Muscle layer of colon (tissue), 2 donors: ENCODE measurements at regions not wholly inside any gene's neighbourhood (a gene's known extent, or its start where the extent isn't known, plus 50 kb on each side); places are given as distances from the start of the nearest gene placed in this dataset.
"Not testable (repeated sequence)": the region's sequence is repeated elsewhere in the genome, so short reads cannot be mapped to it uniquely, and the experiment has no call there.

Experiments
- H3K27ac ChIP-seq: one replicate; pipeline ENCODE4 v1.7.0; 2013; ENCODE audit warnings: low read depth, mild to moderate bottlenecking, low read length, moderate library complexity
- H3K27me3 ChIP-seq, 2 donors: one replicate each; pipeline ENCODE4 v1.7.0; 2013; ENCODE audit warnings: low read length in 2 of 2, mild to moderate bottlenecking in 2 of 2; ENCODE audit not compliant: insufficient read depth in 2 of 2, control insufficient read depth in 1 of 2
- H3K36me3 ChIP-seq: one replicate; pipeline ENCODE4 v1.7.0; 2013; ENCODE audit warnings: mild to moderate bottlenecking, low read length; ENCODE audit not compliant: insufficient read depth
- H3K4me1 ChIP-seq: one replicate; pipeline ENCODE4 v1.7.0; 2013; ENCODE audit warnings: mild to moderate bottlenecking, low read length; ENCODE audit not compliant: insufficient read depth
- H3K4me3 ChIP-seq, 2 donors: one replicate each; pipeline ENCODE4 v1.7.0; 2013; ENCODE audit warnings: low read length in 2 of 2, low read depth in 1 of 2, mild to moderate bottlenecking in 1 of 2, moderate library complexity in 1 of 2
- H3K9ac ChIP-seq: one replicate; pipeline ENCODE4 v1.7.0; 2013; ENCODE audit warnings: low read length
- H3K9me3 ChIP-seq: one replicate; pipeline ENCODE4 v1.7.0; 2013; ENCODE audit warnings: mild to moderate bottlenecking, low read length
- donor health status: abdominal sarcoma.
- donor health status: Adenocarcinoma of cecum.

GRCh38 chr3:64363842-64364241 lies 138.6 kb upstream of the PRICKLE2 start:
- H3K4me3 ChIP-seq, result no peak overlapping the region
- H3K4me1 ChIP-seq, result peaks cover 7% of the 10 kb centered on the region
- no peak overlapping the region for H3K27ac ChIP-seq
- no peak overlapping the region for H3K9ac ChIP-seq
- H3K9me3 ChIP-seq, result no peaks in the 10 kb centered on the region
- no peaks in the 10 kb centered on the region for H3K36me3 ChIP-seq
- H3K27me3 ChIP-seq, result no peaks in the 10 kb centered on the region

GRCh38 chr3:64361962-64362735 lies 136.9 kb upstream of the PRICKLE2 start:
- Histone ChIP-seq H3K36me3 (no peaks in the 10 kb centered on the region), H3K9me3 (no peaks in the 10 kb centered on the region), H3K27ac (no peak overlapping the region), H3K4me3 (no peak overlapping the region), H3K27me3 (no peaks in the 10 kb centered on the region), H3K9ac (no peak overlapping the region), H3K4me1 (peaks cover 7% of the 10 kb centered on the region)

GRCh38 chr3:64361036-64361435 lies 135.8 kb upstream of the PRICKLE2 start:
- not testable (repeated sequence) for H3K4me3 ChIP-seq, H3K4me1 ChIP-seq, H3K27ac ChIP-seq, H3K9ac ChIP-seq, H3K9me3 ChIP-seq, H3K36me3 ChIP-seq, H3K27me3 ChIP-seq

GRCh38 chr3:64360280-64360679 lies 135.0 kb upstream of the PRICKLE2 start:
- no peak overlapping the region for H3K9ac ChIP-seq

GRCh38 chr3:64359735-64360134 lies 134.5 kb upstream of the PRICKLE2 start:
- H3K36me3 ChIP-seq, result no peaks in the 10 kb centered on the region
- no peaks in the 10 kb centered on the region for H3K9me3 ChIP-seq
- H3K27me3 ChIP-seq, result no peaks in the 10 kb centered on the region
- H3K4me1 ChIP-seq, result peaks cover 18% of the 10 kb centered on the region
- H3K4me3 ChIP-seq, result no peak overlapping the region
- H3K9ac ChIP-seq, result no peak overlapping the region
- no peak overlapping the region for H3K27ac ChIP-seq

More at GRCh38 chr3:64360280-64360679, 135.0 kb upstream of the PRICKLE2 start:
- no peaks in the 10 kb centered on the region for H3K27me3 ChIP-seq
- H3K4me3 ChIP-seq, result no peak overlapping the region
- H3K4me1 ChIP-seq, result peaks cover 13% of the 10 kb centered on the region
- no peak overlapping the region for H3K27ac ChIP-seq
- H3K36me3 ChIP-seq, result no peaks in the 10 kb centered on the region
- no peaks in the 10 kb centered on the region for H3K9me3 ChIP-seq

- Histone ChIP-seq H3K36me3 (no peaks in the 10 kb centered on the region), H3K4me3 (no peak overlapping the region), H3K27ac (no peak overlapping the region), H3K9me3 (no peaks in the 10 kb centered on the region), H3K27me3 (no peaks in the 10 kb centered on the region), H3K4me1 (peaks cover 24% of the 10 kb centered on the region), H3K9ac (no peak overlapping the region)
Observed at GRCh38 chr3:64358853-64359252, 133.6 kb upstream of the PRICKLE2 start.

- Histone ChIP-seq H3K27ac (no peak overlapping the region), H3K4me3 (no peak overlapping the region), H3K27me3 (no peaks in the 10 kb centered on the region), H3K4me1 (peaks cover 31% of the 10 kb centered on the region), H3K9ac (no peak overlapping the region), H3K36me3 (no peaks in the 10 kb centered on the region), H3K9me3 (no peaks in the 10 kb centered on the region)
Observed at GRCh38 chr3:64358176-64358575, 132.9 kb upstream of the PRICKLE2 start.

GRCh38 chr3:64357481-64357880 lies 132.2 kb upstream of the PRICKLE2 start:
- Histone ChIP-seq H3K9ac (no peak overlapping the region), H3K9me3 (no peaks in the 10 kb centered on the region), H3K4me3 (no peak overlapping the region), H3K27me3 (no peaks in the 10 kb centered on the region), H3K36me3 (no peaks in the 10 kb centered on the region), H3K4me1 (peaks cover 38% of the 10 kb centered on the region), H3K27ac (no peak overlapping the region)

GRCh38 chr3:64355401-64355807 lies 130.1 kb upstream of the PRICKLE2 start:
- H3K27ac ChIP-seq, result peak overlapping the region; percentile 79
- H3K9ac ChIP-seq, result no peak overlapping the region
- no peaks in the 10 kb centered on the region for H3K9me3 ChIP-seq
- no peaks in the 10 kb centered on the region for H3K36me3 ChIP-seq
- H3K27me3 ChIP-seq, result no peaks in the 10 kb centered on the region
- H3K4me3 ChIP-seq, result peak overlapping the region in 1 of 2 donors; percentile 36
- peaks cover 54% of the 10 kb centered on the region for H3K4me1 ChIP-seq

- Histone ChIP-seq H3K4me1 (peaks cover 57% of the 10 kb centered on the region), H3K27ac (peak overlapping the region; percentile 79), H3K27me3 (no peaks in the 10 kb centered on the region), H3K9me3 (no peaks in the 10 kb centered on the region), H3K9ac (no peak overlapping the region), H3K36me3 (no peaks in the 10 kb centered on the region), H3K4me3 (peak overlapping the region in 1 of 2 donors; percentile 36)
Observed at GRCh38 chr3:64354956-64355355, 129.7 kb upstream of the PRICKLE2 start.

- no peak overlapping the region for H3K9ac ChIP-seq
- H3K36me3 ChIP-seq, result no peaks in the 10 kb centered on the region
- H3K27me3 ChIP-seq, result no peaks in the 10 kb centered on the region
- H3K27ac ChIP-seq, result peak overlapping the region; percentile 22
- H3K9me3 ChIP-seq, result no peaks in the 10 kb centered on the region
- H3K4me3 ChIP-seq, result no peak overlapping the region
- peaks cover 63% of the 10 kb centered on the region for H3K4me1 ChIP-seq
Observed at GRCh38 chr3:64354221-64354620, 129.0 kb upstream of the PRICKLE2 start.

GRCh38 chr3:64353226-64353625 lies 128.0 kb upstream of the PRICKLE2 start:
- peak overlapping the region; percentile 67 for H3K27ac ChIP-seq
- peaks cover 62% of the 10 kb centered on the region for H3K4me1 ChIP-seq
- no peaks in the 10 kb centered on the region for H3K9me3 ChIP-seq
- no peaks in the 10 kb centered on the region for H3K27me3 ChIP-seq
- H3K9ac ChIP-seq, result no peak overlapping the region
- H3K4me3 ChIP-seq, result no peak overlapping the region
- no peaks in the 10 kb centered on the region for H3K36me3 ChIP-seq
